ENCODE measurements at regions not wholly inside any gene's neighbourhood (a gene's known extent, or its start where the extent isn't known, plus 50 kb on each side); places are given as distances from the start of the nearest gene placed in this dataset.

DNA sequence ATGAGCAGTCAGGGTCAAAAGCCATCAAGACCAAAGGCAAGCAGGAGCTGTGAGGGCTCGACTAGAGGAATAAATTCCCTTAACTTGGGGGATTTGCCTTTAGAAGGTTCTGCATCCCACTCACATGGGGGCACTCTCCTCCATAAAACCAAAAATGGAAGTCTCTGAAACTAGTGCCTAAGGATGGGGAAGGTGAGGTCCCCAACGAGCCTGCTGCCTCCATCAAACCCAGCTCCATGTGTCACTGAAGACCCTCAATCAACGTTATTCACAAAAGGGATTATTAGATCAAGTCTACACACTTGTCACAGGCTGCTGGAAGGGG is 254.9 kb upstream of the NCKAP5 start:
- no peak for DNase-seq (ENCODE audit: low read depth)
- FAIRE-seq, result no peak
- TF ChIP-seq, protein P1, sequence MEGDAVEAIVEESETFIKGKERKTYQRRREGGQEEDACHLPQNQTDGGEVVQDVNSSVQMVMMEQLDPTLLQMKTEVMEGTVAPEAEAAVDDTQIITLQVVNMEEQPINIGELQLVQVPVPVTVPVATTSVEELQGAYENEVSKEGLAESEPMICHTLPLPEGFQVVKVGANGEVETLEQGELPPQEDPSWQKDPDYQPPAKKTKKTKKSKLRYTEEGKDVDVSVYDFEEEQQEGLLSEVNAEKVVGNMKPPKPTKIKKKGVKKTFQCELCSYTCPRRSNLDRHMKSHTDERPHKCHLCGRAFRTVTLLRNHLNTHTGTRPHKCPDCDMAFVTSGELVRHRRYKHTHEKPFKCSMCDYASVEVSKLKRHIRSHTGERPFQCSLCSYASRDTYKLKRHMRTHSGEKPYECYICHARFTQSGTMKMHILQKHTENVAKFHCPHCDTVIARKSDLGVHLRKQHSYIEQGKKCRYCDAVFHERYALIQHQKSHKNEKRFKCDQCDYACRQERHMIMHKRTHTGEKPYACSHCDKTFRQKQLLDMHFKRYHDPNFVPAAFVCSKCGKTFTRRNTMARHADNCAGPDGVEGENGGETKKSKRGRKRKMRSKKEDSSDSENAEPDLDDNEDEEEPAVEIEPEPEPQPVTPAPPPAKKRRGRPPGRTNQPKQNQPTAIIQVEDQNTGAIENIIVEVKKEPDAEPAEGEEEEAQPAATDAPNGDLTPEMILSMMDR (IDR thresholded peaks at IDR 0.05; ENCODE audit: insufficient read depth, low read length, severe bottlenecking), result no peak
- Histone ChIP-seq H3K4me3 (ENCODE audit: low read depth, low read length) (no peak overlapping the region), H3K36me3 (ENCODE audit: control insufficient read depth, insufficient read depth, low read length) (no peaks in the 10 kb centered on the region), H3K27me3 (ENCODE audit: control insufficient read depth, insufficient read depth, low read length) (no peaks in the 10 kb centered on the region)

DNA sequence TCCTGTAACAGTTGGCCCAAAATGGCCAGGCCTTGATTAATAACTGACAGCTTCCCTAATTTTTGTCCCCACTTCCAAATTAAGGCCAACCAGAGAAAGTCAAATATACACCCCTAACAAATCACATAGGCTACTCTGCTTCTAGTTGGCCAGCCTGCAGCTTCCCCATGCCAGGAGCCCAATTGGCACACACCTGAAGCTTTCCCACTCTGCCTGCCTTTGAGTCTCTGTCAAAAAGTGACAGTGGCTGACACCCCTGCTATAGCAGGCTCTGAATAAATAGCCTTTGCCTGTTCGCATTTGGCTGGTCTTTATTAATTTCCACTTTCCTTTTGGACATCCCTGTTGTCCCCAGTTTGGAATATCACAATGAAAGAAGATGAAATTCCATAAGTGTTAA is 256.6 kb upstream of the NCKAP5 start:
- H3K36me3 ChIP-seq (ENCODE audit: control insufficient read depth, insufficient read depth, low read length), result no peaks in the 10 kb centered on the region
- FAIRE-seq (no peak), DNase-seq (ENCODE audit: low read depth) (no peak)
- no peaks in the 10 kb centered on the region for H3K27me3 ChIP-seq (ENCODE audit: control insufficient read depth, insufficient read depth, low read length)
- no peak overlapping the region for H3K4me3 ChIP-seq (ENCODE audit: low read depth, low read length)
- TF ChIP-seq, protein P1 (IDR thresholded peaks at IDR 0.05; ENCODE audit: insufficient read depth, low read length, severe bottlenecking), result no peak

DNA sequence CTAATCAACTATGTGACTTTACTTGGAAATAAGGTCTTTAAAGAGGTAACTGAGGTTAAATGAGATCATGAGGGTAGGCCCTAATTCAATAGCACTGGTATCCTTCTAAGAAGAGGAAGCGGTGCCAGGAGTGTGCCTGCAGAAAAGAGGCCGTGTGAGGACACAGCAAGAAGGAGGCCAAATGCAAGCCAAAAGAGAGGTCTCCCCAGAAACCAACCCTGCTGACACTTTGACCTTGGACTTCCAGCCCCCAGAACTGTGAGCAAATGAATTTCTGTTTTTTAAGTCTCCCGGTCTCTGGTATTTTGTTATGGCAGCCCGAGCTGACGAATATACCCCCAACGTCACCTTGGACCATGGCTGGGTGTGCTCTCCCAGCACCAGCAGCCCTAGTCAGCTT is 257.5 kb upstream of the NCKAP5 start:
- Histone ChIP-seq H3K27me3 (ENCODE audit: control insufficient read depth, insufficient read depth, low read length) (no peaks in the 10 kb centered on the region), H3K36me3 (ENCODE audit: control insufficient read depth, insufficient read depth, low read length) (no peaks in the 10 kb centered on the region), H3K4me3 (ENCODE audit: low read depth, low read length) (no peak overlapping the region)
- FAIRE-seq, result no peak
- TF ChIP-seq, protein P1 (IDR thresholded peaks at IDR 0.05; ENCODE audit: insufficient read depth, low read length, severe bottlenecking), result no peak
- DNase-seq (ENCODE audit: low read depth), result no peak

DNA sequence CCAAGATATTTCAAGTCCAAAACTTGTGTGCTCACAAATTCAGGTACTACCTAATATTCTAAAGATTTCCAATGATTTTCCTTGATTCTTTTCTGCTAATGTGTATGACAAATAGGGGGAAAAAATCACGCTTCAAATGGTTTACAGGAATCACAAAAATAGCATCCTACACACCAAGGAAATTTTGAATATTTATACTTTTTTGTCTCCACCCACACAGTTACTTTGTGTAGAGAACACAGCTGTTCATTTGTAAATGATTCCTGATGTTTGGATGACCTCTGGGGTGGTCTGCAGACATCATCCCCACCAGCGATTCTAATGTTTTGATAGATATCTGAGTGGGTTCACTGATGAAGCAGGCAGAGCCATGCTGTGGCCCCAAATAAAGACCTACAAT is 260.6 kb upstream of the NCKAP5 start:
- no peak overlapping the region for H3K4me3 ChIP-seq (ENCODE audit: low read depth, low read length)
- DNase-seq (ENCODE audit: low read depth) (no peak), FAIRE-seq (no peak)
- TF ChIP-seq, protein P1 (IDR thresholded peaks at IDR 0.05; ENCODE audit: insufficient read depth, low read length, severe bottlenecking), result no peak
- H3K36me3 ChIP-seq (ENCODE audit: control insufficient read depth, insufficient read depth, low read length), result no peaks in the 10 kb centered on the region
- H3K27me3 ChIP-seq (ENCODE audit: control insufficient read depth, insufficient read depth, low read length), result no peaks in the 10 kb centered on the region

DNA sequence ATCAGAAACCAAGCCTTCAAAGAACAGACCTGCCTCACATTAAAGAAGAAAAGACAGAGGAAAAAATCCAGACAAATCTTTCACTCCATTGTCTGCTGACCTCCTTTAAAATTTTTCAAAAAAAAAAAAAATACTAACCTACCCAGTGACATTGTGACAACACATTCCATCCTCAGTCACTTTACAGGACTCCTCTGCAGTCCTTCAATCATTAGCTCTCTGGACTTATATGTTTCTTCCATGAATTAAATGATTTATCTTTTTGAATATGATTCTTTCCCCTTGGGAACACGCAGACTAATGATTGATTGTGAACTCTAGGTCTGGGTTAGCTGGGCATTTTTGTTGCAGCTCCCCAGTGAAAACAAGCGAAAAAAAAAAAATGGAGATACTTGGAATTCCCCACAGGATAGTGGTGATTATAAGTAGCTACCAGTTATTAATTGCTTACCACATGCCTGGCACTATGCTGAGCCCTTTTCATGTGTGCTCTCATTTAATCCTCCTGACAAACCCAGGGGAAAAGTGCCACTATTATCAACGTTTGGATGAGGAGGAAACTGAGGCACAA is 261.3 kb upstream of the NCKAP5 start:
- DNase-seq (ENCODE audit: low read depth) (no peak), FAIRE-seq (no peak)
- Histone ChIP-seq H3K36me3 (ENCODE audit: control insufficient read depth, insufficient read depth, low read length) (no peaks in the 10 kb centered on the region), H3K27me3 (ENCODE audit: control insufficient read depth, insufficient read depth, low read length) (no peaks in the 10 kb centered on the region), H3K4me3 (ENCODE audit: low read depth, low read length) (no peak overlapping the region)
- TF ChIP-seq, protein P1 (IDR thresholded peaks at IDR 0.05; ENCODE audit: insufficient read depth, low read length, severe bottlenecking), result no peak

DNA sequence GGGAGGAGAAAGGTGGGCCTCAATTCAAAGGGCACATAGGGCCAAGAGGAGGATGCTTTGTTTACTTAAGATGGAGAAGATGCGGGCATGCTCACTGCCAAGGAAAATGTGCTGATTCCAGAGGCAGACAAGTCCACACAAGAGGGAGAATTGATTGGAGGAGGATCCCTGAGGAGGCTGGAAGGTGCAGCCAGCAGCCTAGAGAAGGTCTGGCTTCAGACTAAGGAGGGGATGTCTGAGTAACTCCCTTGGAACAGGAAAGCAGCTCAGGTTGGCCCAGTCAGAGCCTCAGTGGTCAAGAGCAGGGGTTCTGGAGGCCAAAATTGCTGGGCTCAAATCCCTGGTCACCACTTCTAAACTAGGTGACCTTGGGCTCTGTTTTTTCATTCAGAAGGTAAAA is 265.5 kb upstream of the NCKAP5 start:
- DNase-seq (ENCODE audit: low read depth) (peak; percentile 22), FAIRE-seq (no peak)
- H3K36me3 ChIP-seq (ENCODE audit: control insufficient read depth, insufficient read depth, low read length), result no peaks in the 10 kb centered on the region
- H3K27me3 ChIP-seq (ENCODE audit: control insufficient read depth, insufficient read depth, low read length), result no peaks in the 10 kb centered on the region
- no peak overlapping the region for H3K4me3 ChIP-seq (ENCODE audit: low read depth, low read length)
- TF ChIP-seq, protein P1 (IDR thresholded peaks at IDR 0.05; ENCODE audit: insufficient read depth, low read length, severe bottlenecking), result no peak

Data from bronchial epithelial cell (primary cell).